ENCODE measurements at regions not wholly inside any gene's neighbourhood (a gene's known extent, or its start where the extent isn't known, plus 50 kb on each side); places are given as distances from the start of the nearest gene placed in this dataset.

DNA sequence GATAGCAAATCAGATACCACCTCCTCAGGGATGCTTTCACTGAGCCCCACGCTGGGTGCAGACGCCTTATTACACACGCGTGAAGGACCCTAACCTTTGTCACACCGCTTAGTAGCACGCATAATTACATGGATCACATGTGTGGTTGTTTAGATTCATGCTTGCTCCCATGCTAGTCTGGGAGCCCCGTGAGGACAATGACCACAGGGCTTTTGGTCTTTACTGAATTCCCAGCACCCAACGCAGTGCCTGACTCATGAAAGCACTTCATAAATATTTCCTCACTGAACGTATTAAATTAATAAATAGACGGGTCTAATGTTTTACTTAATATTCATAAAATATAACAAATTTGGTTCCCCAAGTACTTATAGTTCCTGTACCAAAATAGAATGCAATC is 132.5 kb downstream of the ALDH8A1 start:
- Histone ChIP-seq H3K79me2 (ENCODE audit: control insufficient read depth, insufficient read depth, low read length) (no peaks in the 10 kb centered on the region), H3K4me1 (replicated peaks in 1 of 2; ENCODE audit: control insufficient read depth in 2 of 2, insufficient read depth in 2 of 2, low read length in 2 of 2) (no peaks in the 10 kb centered on the region), H3K27ac (ENCODE audit: extremely low read depth, low read depth, low read length) (no peak overlapping the region), H3K27me3 (ENCODE audit: control insufficient read depth in 2 of 2, insufficient read depth in 2 of 2, low read length in 2 of 2) (peaks cover 12 to 20% of the 10 kb centered on the region in 2 experiments), H3K9me1 (ENCODE audit: control insufficient read depth, insufficient read depth, low read length) (no peaks in the 10 kb centered on the region), H2AFZ (ENCODE audit: low read depth, low read length) (no peak overlapping the region), H4K20me1 (replicated peaks; ENCODE audit: control insufficient read depth, insufficient read depth, low read length) (no peaks in the 10 kb centered on the region), H3K4me3 (no peak overlapping the region), H3K4me2 (ENCODE audit: insufficient read depth, low read length) (no peak overlapping the region), H3K9me3 (replicated peaks; ENCODE audit: control insufficient read depth, insufficient read depth, low read depth, low read length) (no peaks in the 10 kb centered on the region; the same call in 1 of the 2 replicates), H3K36me3 (ENCODE audit: control insufficient read depth, insufficient read depth, low read length) (no peaks in the 10 kb centered on the region), H3K9ac (ENCODE audit: insufficient read depth in 1 of 2, low read depth in 2 of 2, low read length in 2 of 2) (no peak overlapping the region)
- DNase-seq (ENCODE audit: extremely low read depth in 1 of 4, low spot score in 3 of 4): no peak
- ATAC-seq: no peak
- CTCF ChIA-PET (ENCODE audit: low intra/inter-chr PET ratio): no interaction called here
- in situ Hi-C loops (cut with MboI) (no loop called here), intact Hi-C loops (cut with micrococcal nuclease) (no loop called here)
- BruUV-seq (replicated peaks): no TSS peak
- 0% methylated on average over 10 of the region's 10 CpGs for WGBS (ENCODE audit: insufficient coverage, low coverage, missing lambda C conversion rate)
- no peak for FAIRE-seq
- POLR2A ChIA-PET: no interaction called here
- TF ChIP-seq ZNF224 (CRISPR knock-in tag; IDR thresholded peaks at IDR 0.05) (no peak), ZNF644 (tag; IDR thresholded peaks at IDR 0.05; ENCODE audit: low read depth) (no peak), NRF1 (conservative IDR thresholded peaks at IDR 0.05 in 1 of 2, IDR thresholded peaks at IDR 0.05 in 1 of 2) (no peak), FUS (optimal IDR thresholded peaks at IDR 0.05; ENCODE audit: low read depth, low read length) (no peak), ARID1B (IDR thresholded peaks at IDR 0.05) (no peak), ZFPM2 (CRISPR knock-in tag; IDR thresholded peaks at IDR 0.05) (no peak), CREBBP (IDR thresholded peaks at IDR 0.05; ENCODE audit: low read depth, low read length) (no peak), HEY1 (CRISPR knock-in tag; IDR thresholded peaks at IDR 0.05; ENCODE audit: borderline replicate concordance) (no peak), ZBTB33 (CRISPR knock-in tag; IDR thresholded peaks at IDR 0.05) (no peak), SMARCA5 (IDR thresholded peaks at IDR 0.05) (no peak), C11orf30 (IDR thresholded peaks at IDR 0.05; ENCODE audit: low read depth) (no peak), RUNX1 (IDR thresholded peaks at IDR 0.05; ENCODE audit: low read depth) (no peak), ZNF444 (CRISPR knock-in tag; IDR thresholded peaks at IDR 0.05) (no peak), HDAC3 (IDR thresholded peaks at IDR 0.05; ENCODE audit: borderline replicate concordance, partially characterized antibody) (no peak)
- TF ChIP-seq, protein P1, sequence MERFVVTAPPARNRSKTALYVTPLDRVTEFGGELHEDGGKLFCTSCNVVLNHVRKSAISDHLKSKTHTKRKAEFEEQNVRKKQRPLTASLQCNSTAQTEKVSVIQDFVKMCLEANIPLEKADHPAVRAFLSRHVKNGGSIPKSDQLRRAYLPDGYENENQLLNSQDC (CRISPR knock-in tag; IDR thresholded peaks at IDR 0.05): no peak
- TF ChIP-seq, protein P2, sequence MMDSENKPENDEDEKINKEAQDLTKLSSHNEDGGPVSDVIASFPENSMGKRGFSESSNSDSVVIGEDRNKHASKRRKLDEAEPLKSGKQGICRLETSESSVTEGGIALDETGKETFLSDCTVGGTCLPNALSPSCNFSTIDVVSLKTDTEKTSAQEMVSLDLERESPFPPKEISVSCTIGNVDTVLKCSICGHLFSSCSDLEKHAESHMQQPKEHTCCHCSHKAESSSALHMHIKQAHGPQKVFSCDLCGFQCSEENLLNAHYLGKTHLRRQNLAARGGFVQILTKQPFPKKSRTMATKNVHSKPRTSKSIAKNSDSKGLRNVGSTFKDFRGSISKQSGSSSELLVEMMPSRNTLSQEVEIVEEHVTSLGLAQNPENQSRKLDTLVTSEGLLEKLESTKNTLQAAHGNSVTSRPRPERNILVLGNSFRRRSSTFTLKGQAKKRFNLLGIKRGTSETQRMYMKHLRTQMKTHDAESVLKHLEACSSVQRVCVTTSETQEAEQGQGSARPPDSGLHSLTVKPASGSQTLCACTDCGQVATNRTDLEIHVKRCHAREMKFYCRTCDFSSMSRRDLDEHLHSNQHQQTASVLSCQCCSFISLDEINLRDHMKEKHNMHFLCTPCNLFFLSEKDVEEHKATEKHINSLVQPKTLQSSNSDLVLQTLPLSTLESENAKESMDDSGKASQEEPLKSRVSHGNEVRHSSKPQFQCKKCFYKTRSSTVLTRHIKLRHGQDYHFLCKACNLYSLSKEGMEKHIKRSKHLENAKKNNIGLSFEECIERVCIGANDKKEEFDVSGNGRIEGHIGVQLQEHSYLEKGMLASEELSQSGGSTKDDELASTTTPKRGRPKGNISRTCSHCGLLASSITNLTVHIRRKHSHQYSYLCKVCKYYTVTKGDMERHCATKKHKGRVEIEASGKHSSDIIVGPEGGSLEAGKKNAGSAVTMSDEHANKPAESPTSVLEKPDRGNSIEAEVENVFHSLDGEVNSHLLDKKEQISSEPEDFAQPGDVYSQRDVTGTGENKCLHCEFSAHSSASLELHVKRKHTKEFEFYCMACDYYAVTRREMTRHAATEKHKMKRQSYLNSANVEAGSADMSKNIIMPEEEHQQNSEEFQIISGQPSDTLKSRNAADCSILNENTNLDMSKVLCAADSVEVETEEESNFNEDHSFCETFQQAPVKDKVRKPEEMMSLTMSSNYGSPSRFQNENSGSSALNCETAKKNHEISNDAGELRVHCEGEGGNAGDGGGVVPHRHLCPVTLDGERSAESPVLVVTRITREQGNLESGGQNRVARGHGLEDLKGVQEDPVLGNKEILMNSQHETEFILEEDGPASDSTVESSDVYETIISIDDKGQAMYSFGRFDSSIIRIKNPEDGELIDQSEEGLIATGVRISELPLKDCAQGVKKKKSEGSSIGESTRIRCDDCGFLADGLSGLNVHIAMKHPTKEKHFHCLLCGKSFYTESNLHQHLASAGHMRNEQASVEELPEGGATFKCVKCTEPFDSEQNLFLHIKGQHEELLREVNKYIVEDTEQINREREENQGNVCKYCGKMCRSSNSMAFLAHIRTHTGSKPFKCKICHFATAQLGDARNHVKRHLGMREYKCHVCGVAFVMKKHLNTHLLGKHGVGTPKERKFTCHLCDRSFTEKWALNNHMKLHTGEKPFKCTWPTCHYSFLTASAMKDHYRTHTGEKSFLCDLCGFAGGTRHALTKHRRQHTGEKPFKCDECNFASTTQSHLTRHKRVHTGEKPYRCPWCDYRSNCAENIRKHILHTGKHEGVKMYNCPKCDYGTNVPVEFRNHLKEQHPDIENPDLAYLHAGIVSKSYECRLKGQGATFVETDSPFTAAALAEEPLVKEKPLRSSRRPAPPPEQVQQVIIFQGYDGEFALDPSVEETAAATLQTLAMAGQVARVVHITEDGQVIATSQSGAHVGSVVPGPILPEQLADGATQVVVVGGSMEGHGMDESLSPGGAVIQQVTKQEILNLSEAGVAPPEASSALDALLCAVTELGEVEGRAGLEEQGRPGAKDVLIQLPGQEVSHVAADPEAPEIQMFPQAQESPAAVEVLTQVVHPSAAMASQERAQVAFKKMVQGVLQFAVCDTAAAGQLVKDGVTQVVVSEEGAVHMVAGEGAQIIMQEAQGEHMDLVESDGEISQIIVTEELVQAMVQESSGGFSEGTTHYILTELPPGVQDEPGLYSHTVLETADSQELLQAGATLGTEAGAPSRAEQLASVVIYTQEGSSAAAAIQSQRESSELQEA (IDR thresholded peaks at IDR 0.05; ENCODE audit: low read depth): no peak
